ENCODE measurements at regions not wholly inside any gene's neighbourhood (a gene's known extent, or its start where the extent isn't known, plus 50 kb on each side); places are given as distances from the start of the nearest gene placed in this dataset.

GRCh38 chr6:43970068-43970912, 157.0 kb downstream of the MRPL14 start:
- TF ChIP-seq POLR2A (IDR thresholded peaks at IDR 0.05) = no peak
- TF ChIP-seq, protein P1, sequence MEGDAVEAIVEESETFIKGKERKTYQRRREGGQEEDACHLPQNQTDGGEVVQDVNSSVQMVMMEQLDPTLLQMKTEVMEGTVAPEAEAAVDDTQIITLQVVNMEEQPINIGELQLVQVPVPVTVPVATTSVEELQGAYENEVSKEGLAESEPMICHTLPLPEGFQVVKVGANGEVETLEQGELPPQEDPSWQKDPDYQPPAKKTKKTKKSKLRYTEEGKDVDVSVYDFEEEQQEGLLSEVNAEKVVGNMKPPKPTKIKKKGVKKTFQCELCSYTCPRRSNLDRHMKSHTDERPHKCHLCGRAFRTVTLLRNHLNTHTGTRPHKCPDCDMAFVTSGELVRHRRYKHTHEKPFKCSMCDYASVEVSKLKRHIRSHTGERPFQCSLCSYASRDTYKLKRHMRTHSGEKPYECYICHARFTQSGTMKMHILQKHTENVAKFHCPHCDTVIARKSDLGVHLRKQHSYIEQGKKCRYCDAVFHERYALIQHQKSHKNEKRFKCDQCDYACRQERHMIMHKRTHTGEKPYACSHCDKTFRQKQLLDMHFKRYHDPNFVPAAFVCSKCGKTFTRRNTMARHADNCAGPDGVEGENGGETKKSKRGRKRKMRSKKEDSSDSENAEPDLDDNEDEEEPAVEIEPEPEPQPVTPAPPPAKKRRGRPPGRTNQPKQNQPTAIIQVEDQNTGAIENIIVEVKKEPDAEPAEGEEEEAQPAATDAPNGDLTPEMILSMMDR (IDR thresholded peaks at IDR 0.05) = no peak
